HCT116 (cell line): ENCODE measurements at regions not wholly inside any gene's neighbourhood (a gene's known extent, or its start where the extent isn't known, plus 50 kb on each side); places are given as distances from the start of the nearest gene placed in this dataset.

Experiments used
- EGR1 ChIP-seq: IDR thresholded peaks from 2 replicates; pipeline ENCODE4 v1.6.1; 2012; ENCODE audit warnings: low read depth
- EZH2 ChIP-seq: fragments of 200-600 bp; sonication (generic); IDR thresholded peaks from 2 replicates; pipeline ENCODE4 v1.6.1; 2017; ENCODE audit warnings: antibody characterized with exemption, mixed run types
- MAX ChIP-seq: IDR thresholded peaks from 2 replicates; pipeline ENCODE4 v1.6.1; 2012
- POLR2A ChIP-seq: IDR thresholded peaks from 2 replicates; pipeline ENCODE4 v1.7.0; 2011; ENCODE audit warnings: borderline replicate concordance; ENCODE audit not compliant: insufficient read depth, insufficient read length; ENCODE audit errors: extremely low read depth
- POLR2AphosphoS5 ChIP-seq: IDR thresholded peaks from 2 replicates; pipeline ENCODE4 v1.6.1; 2011; ENCODE audit warnings: mild to moderate bottlenecking, low read depth, low read length, moderate library complexity
- REST ChIP-seq: IDR thresholded peaks from 2 replicates; pipeline ENCODE4 v1.6.1; 2012; ENCODE audit warnings: low read depth
- SP1 ChIP-seq: IDR thresholded peaks from 2 replicates; pipeline ENCODE4 v1.6.1; 2012; ENCODE audit warnings: low read depth
- TCF7L2 ChIP-seq: IDR thresholded peaks from 2 replicates; pipeline ENCODE4 v1.7.0; 2011; ENCODE audit warnings: borderline replicate concordance, inconsistent platforms; ENCODE audit not compliant: insufficient read depth, insufficient read length; ENCODE audit errors: extremely low read depth
- YY1 ChIP-seq: IDR thresholded peaks from 2 replicates; pipeline ENCODE4 v1.6.1; 2011; ENCODE audit warnings: low read length, low read depth, moderate library complexity, mild to moderate bottlenecking; ENCODE audit not compliant: insufficient replicate concordance; ENCODE audit errors: extremely low read depth
- ZNF274 ChIP-seq: fragments of 200-500 bp; sonication (Bioruptor generic); IDR thresholded peaks from 2 replicates; pipeline ENCODE4 v1.6.1; 2014; ENCODE audit warnings: mild to moderate bottlenecking, low read depth, low read length, inconsistent platforms
- TF ChIP-seq, protein P1 (sequence below), 3 experiments: fragments of 200-600 bp in 1 of 3; sonication (generic) in 1 of 3; IDR thresholded peaks in 2 of 3; conservative IDR thresholded peaks in 1 of 3; 2 replicates each; pipeline ENCODE4 v1.5.1; 2012 to 2017; ENCODE audit warnings: low read depth in 2 of 3, low read length in 2 of 3, antibody characterized with exemption in 1 of 3, borderline replicate concordance in 1 of 3, control low read depth in 1 of 3, mild to moderate bottlenecking in 1 of 3, mixed read lengths in 1 of 3, mixed run types in 1 of 3, moderate library complexity in 1 of 3; ENCODE audit not compliant: insufficient read depth in 1 of 3
- TF ChIP-seq, protein P2 (sequence below): IDR thresholded peaks from 2 replicates; pipeline ENCODE4 v1.6.1; 2012

DNA sequence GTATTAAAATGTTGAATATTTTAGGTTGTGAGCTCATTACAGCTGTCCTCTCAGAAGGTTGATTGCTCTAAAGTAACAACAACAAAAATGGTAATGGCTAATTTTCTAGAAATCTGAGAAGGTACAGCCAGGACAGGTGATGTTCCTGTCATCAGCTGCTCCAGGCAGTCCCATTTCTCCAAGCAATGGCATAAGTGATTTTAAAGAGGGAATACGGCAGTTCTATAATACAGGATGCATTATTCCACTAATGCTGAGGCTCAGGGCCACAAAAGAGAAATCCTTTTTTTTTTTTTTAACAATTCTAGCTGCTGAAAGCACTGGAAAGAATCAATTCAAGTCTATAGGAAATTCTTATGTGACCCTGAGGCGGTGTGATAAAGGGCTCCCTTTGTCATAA lies 199.9 kb downstream of the PMAIP1 start:
- TF ChIP-seq ZNF274 (no peak), POLR2A (no peak), REST (no peak), POLR2AphosphoS5 (no peak), EGR1 (no peak), TCF7L2 (no peak), SP1 (no peak), EZH2 (no peak), MAX (no peak), YY1 (no peak)
- TF ChIP-seq, protein P1, sequence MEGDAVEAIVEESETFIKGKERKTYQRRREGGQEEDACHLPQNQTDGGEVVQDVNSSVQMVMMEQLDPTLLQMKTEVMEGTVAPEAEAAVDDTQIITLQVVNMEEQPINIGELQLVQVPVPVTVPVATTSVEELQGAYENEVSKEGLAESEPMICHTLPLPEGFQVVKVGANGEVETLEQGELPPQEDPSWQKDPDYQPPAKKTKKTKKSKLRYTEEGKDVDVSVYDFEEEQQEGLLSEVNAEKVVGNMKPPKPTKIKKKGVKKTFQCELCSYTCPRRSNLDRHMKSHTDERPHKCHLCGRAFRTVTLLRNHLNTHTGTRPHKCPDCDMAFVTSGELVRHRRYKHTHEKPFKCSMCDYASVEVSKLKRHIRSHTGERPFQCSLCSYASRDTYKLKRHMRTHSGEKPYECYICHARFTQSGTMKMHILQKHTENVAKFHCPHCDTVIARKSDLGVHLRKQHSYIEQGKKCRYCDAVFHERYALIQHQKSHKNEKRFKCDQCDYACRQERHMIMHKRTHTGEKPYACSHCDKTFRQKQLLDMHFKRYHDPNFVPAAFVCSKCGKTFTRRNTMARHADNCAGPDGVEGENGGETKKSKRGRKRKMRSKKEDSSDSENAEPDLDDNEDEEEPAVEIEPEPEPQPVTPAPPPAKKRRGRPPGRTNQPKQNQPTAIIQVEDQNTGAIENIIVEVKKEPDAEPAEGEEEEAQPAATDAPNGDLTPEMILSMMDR (IDR thresholded peaks at IDR 0.05 in 2 of 3, conservative IDR thresholded peaks at IDR 0.05 in 1 of 3; ENCODE audit: borderline replicate concordance in 1 of 3, insufficient read depth in 1 of 3, low read depth in 2 of 3, low read length in 2 of 3), result no peak
- TF ChIP-seq, protein P2, sequence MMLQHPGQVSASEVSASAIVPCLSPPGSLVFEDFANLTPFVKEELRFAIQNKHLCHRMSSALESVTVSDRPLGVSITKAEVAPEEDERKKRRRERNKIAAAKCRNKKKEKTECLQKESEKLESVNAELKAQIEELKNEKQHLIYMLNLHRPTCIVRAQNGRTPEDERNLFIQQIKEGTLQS, result no peak
